ENCODE measurements at regions not wholly inside any gene's neighbourhood (a gene's known extent, or its start where the extent isn't known, plus 50 kb on each side); places are given as distances from the start of the nearest gene placed in this dataset.

DNA sequence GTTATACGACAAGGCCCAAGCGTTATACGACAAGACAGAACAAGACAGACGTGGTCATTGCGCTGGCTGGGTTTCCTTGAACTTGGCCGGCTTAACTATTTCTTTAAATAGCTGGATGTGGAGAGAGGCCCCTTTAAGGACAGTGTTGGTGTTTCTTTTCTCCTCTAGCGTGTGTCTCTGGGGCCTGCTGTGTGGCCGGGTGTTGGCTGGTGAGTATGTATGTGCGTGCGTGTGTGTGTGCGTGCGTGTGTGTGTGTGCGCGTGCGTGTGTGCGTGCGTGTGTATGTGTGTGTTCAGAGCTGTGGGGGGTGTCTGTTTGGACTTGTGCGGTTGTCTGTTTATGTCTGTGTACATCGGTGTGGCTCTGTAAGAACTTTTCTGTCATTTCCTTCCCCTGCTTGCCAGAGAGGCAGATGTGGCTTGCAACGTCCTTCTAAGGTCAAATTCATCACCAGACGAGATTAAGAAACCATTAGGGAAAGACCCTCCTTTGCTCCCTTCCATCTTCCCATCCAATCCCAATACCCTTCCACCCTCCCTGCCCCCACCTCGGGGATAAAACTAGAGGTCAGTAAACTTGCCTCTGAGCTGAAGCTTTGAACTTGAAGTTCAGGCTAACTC lies 78.6 kb upstream of the TBX3 start:
- DNase-seq = no peak

DNA sequence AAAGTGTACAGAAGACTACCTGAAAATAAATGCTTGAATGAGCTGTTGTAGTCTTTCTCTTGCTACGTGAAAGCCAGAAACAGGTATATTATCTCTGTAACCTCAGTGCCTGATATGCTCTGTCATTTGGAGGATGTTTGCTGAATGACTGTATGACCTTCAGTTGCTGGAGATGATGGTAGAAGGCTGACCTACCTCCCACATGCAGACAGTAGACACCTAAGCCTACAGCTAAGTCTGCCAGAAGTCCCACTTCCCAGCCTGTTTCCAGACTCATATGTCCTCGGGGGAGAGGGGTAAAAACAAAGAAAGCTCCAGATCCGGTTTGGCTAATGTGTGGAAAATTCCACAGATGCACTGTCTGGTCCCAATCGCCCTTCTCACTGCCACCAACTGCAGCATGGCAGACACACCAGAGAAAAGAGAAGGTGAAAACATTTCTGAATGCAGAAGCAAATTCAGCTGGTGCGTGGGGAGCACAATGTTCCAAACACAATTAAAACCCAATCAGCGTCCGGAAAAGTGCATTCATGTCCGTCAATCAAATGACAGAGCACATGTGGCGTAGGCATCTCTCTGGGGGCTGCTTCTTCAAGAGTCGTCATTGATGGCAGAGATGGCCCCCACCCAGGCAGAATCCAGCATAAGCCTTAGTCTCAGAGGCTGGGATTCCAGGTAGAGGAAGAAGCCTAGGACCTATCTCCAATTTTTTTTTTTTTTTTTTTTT lies 76.3 kb upstream of the TBX3 start:
- TF ChIP-seq POLR2A (IDR thresholded peaks at IDR 0.05; ENCODE audit: low read length) = no peak
- TF ChIP-seq GATA1 (IDR thresholded peaks at IDR 0.05; ENCODE audit: low read depth, low read length) = no peak
- DNase-seq = no peak

More for the DNA sequence above, 78.6 kb upstream of the TBX3 start:
- TF ChIP-seq POLR2A (IDR thresholded peaks at IDR 0.05; ENCODE audit: low read length) = no peak
- TF ChIP-seq GATA1 (IDR thresholded peaks at IDR 0.05; ENCODE audit: low read depth, low read length) = no peak

DNA sequence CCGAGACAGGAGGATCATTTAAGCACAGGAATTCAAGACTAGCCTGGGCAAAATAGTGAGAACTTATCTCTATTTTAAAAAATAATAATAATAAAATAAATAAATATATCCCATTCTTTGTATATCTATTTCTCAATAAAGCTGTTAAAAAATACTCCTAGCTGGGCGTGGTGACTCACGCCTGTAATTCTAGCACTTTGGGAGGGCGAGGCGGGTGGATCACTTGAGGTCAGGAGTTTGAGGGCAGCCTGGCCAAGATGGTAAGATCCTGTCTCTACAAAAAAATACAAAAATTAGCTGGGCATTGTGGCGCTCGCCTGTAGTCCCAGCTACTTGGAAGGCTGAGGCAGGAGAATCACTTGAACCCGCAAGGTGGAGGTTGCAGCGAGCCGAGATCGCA lies 75.7 kb upstream of the TBX3 start:
- TF ChIP-seq POLR2A (IDR thresholded peaks at IDR 0.05; ENCODE audit: low read length) = no peak
- no peak for TF ChIP-seq GATA1 (IDR thresholded peaks at IDR 0.05; ENCODE audit: low read depth, low read length)
- no peak for DNase-seq

GRCh38 chr12:114757684-114758325 lies 73.8 kb upstream of the TBX3 start:
- TF ChIP-seq GATA1 (IDR thresholded peaks at IDR 0.05; ENCODE audit: low read depth, low read length) (no peak), POLR2A (IDR thresholded peaks at IDR 0.05; ENCODE audit: low read length) (no peak)
- no peak for DNase-seq

GRCh38 chr12:114752217-114752616 lies 68.2 kb upstream of the TBX3 start:
- TF ChIP-seq POLR2A (IDR thresholded peaks at IDR 0.05; ENCODE audit: low read length) (no peak), GATA1 (IDR thresholded peaks at IDR 0.05; ENCODE audit: low read depth, low read length) (no peak)
- no peak for DNase-seq

GRCh38 chr12:114751712-114752111 lies 67.7 kb upstream of the TBX3 start:
- no peak for DNase-seq
- TF ChIP-seq POLR2A (IDR thresholded peaks at IDR 0.05; ENCODE audit: low read length) (no peak), GATA1 (IDR thresholded peaks at IDR 0.05; ENCODE audit: low read depth, low read length) (no peak)

- DNase-seq = no peak
- TF ChIP-seq POLR2A (IDR thresholded peaks at IDR 0.05; ENCODE audit: low read length) (no peak), GATA1 (IDR thresholded peaks at IDR 0.05; ENCODE audit: low read depth, low read length) (no peak)
Measured at GRCh38 chr12:114750917-114751316, 66.9 kb upstream of the TBX3 start.

GRCh38 chr12:114749065-114749464 lies 65.1 kb upstream of the TBX3 start:
- no peak for DNase-seq
- TF ChIP-seq GATA1 (IDR thresholded peaks at IDR 0.05; ENCODE audit: low read depth, low read length) (no peak), POLR2A (IDR thresholded peaks at IDR 0.05; ENCODE audit: low read length) (no peak)

DNA sequence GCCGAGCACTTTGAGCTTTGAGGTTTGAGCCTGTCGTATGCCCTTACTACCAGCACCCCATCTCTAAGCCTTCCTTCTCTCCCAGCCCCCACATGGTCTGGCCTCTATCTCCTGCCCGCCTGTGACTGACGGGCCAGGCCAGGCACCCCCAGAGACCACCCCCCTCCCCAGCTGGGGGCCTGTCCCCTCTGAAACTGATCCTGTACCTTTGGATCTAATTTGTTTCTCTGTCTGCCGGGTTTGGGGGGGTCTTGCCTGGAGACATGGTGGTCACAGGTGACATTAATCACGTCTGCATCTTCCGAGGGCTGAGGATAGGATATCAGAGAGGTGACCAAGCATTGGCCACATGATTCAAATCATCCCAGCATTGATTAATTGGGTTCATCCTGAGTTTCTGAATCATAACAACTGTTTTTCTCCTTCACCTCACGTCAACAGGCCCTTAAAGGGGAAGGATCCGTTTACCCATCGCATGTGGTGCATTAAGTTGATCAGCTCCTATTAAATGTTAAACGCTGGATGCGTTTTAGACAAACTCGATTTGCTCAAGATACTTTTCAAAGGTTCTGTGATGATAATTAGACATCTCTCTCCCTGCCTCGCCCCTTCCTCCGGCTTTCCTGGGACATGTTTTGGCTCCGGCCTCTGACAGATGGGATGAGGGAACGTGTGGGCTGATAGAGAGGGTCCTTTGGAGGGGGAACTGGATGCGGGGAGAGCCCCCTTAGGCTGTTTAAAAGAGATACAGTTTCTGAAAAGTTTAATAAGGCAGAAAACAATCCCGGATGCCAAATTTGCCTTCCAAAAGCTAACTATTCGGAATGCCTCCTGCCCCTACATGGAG lies 63.3 kb upstream of the TBX3 start:
- no peak for DNase-seq
- TF ChIP-seq GATA1 (IDR thresholded peaks at IDR 0.05; ENCODE audit: low read depth, low read length) = no peak
- no peak for TF ChIP-seq POLR2A (IDR thresholded peaks at IDR 0.05; ENCODE audit: low read length)

- no peak for TF ChIP-seq POLR2A (IDR thresholded peaks at IDR 0.05; ENCODE audit: low read length)
- TF ChIP-seq GATA1 (IDR thresholded peaks at IDR 0.05; ENCODE audit: low read depth, low read length) = no peak
- no peak for DNase-seq
Measured at GRCh38 chr12:114746297-114747011, 62.5 kb upstream of the TBX3 start.

DNA sequence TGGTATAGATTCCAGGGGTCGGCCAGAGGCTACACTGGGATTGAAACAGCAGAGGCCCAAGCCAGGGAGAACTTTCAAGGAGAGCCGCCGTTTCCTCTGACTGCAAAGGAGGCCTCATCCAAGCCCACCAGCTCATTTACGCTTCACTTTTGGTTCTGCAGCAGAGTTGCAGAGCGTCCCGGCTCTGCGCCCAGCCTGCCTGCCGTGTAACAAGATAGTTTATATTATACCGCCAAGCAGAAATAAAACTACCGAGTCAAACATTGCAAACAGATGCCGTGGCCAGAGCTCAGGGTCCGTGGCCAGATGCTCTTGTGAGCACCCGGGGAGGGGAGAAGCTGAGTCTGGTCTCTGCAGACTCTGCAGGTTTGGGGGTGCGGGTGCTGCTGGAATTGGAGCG lies 60.7 kb upstream of the TBX3 start:
- no peak for DNase-seq
- no peak for TF ChIP-seq GATA1 (IDR thresholded peaks at IDR 0.05; ENCODE audit: low read depth, low read length)

DNA sequence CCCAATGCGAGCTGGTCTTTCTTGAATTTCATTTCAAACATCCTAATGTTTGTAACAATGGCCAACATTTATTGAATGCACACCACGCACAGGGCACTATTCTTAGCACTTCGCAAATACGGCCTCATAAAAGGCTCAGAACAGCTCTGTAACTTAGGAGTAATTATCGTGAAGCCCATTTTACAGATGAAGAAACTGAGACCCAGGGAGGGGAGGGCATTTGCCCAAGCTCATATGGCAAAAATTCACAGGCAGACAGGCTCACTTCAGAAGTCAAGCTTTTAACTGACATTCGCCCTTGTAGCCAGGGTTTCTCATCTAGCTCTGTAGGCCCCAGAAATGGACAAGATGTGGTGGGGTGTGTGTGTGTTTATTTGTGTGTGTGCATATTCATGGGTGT lies 60.3 kb upstream of the TBX3 start:
- no peak for TF ChIP-seq GATA1 (IDR thresholded peaks at IDR 0.05; ENCODE audit: low read depth, low read length)
- no peak for TF ChIP-seq POLR2A (IDR thresholded peaks at IDR 0.05; ENCODE audit: low read length)
- no peak for DNase-seq

- TF ChIP-seq POLR2A (IDR thresholded peaks at IDR 0.05; ENCODE audit: low read length) (no peak), GATA1 (IDR thresholded peaks at IDR 0.05; ENCODE audit: low read depth, low read length) (no peak)
- no peak for DNase-seq
Measured at GRCh38 chr12:114743799-114744198, 59.8 kb upstream of the TBX3 start.

Data from erythroblast (primary cell).